ENCODE measurements at regions not wholly inside any gene's neighbourhood (a gene's known extent, or its start where the extent isn't known, plus 50 kb on each side); places are given as distances from the start of the nearest gene placed in this dataset.

GRCh38 chr1:79744746-79745145 lies 738.2 kb upstream of the ADGRL4 start:
- H3K27me3 ChIP-seq (replicated peaks; ENCODE audit: insufficient read depth): no peaks in the 10 kb centered on the region
- DNase-seq (ENCODE audit: low spot score): no peak
- no peaks in the 10 kb centered on the region for H3K4me1 ChIP-seq (ENCODE audit: control insufficient read depth in 1 of 2, low read depth in 2 of 2)
- no peak for TF ChIP-seq CTCF (IDR thresholded peaks at IDR 0.05)
- no peaks in the 10 kb centered on the region for H3K9me3 ChIP-seq
- H3K36me3 ChIP-seq: no peaks in the 10 kb centered on the region
- ATAC-seq (ENCODE audit: insufficient number of reproducible peaks, low FRiP score, low read depth): no peak
- H3K4me3 ChIP-seq: no peak overlapping the region
- H3K27ac ChIP-seq: no peak overlapping the region

- Histone ChIP-seq H3K4me3 (no peak overlapping the region), H3K9me3 (no peaks in the 10 kb centered on the region), H3K27me3 (replicated peaks; ENCODE audit: insufficient read depth) (no peaks in the 10 kb centered on the region), H3K36me3 (no peaks in the 10 kb centered on the region), H3K27ac (no peak overlapping the region), H3K4me1 (ENCODE audit: control insufficient read depth in 1 of 2, low read depth in 2 of 2) (no peaks in the 10 kb centered on the region)
- TF ChIP-seq CTCF (IDR thresholded peaks at IDR 0.05): no peak
- ATAC-seq (ENCODE audit: insufficient number of reproducible peaks, low FRiP score, low read depth): no peak
- no peak for DNase-seq (ENCODE audit: low spot score)
These were observed 735.3 kb upstream of the ADGRL4 start for GRCh38 chr1:79741720-79742421.

- no peaks in the 10 kb centered on the region for H3K9me3 ChIP-seq
- no peak overlapping the region for H3K4me3 ChIP-seq
These were observed 731.6 kb upstream of the ADGRL4 start for GRCh38 chr1:79738101-79738500.

DNA sequence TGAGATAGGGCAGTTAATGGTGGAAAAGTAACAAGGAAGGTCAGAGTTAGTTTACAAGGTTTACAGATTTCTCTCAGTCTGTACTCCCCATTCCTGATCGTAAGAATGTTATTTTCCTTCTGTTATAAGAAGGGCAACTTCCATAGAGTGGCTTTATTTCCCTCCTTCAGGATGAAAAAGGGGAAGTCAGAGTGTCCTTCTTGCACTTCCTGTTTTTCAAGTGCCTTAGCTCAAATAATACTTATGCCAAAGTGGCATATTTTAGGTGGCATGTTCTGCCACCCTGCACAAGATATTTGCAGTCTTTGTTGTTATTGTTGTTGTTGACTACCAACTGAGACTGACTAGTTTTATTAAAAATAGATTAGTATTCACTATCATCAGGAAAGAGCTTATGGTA lies 730.7 kb upstream of the ADGRL4 start:
- no peaks in the 10 kb centered on the region for H3K4me1 ChIP-seq (ENCODE audit: control insufficient read depth in 1 of 2, low read depth in 2 of 2)
- no peak overlapping the region for H3K4me3 ChIP-seq

More at GRCh38 chr1:79738101-79738500, 731.6 kb upstream of the ADGRL4 start:
- H3K36me3 ChIP-seq: no peaks in the 10 kb centered on the region
- TF ChIP-seq CTCF (IDR thresholded peaks at IDR 0.05): no peak
- no peaks in the 10 kb centered on the region for H3K4me1 ChIP-seq (ENCODE audit: control insufficient read depth in 1 of 2, low read depth in 2 of 2)
- ATAC-seq (ENCODE audit: insufficient number of reproducible peaks, low FRiP score, low read depth) (no peak), DNase-seq (ENCODE audit: low spot score) (no peak)
- H3K27me3 ChIP-seq (replicated peaks; ENCODE audit: insufficient read depth): no peaks in the 10 kb centered on the region
- no peak overlapping the region for H3K27ac ChIP-seq

DNA sequence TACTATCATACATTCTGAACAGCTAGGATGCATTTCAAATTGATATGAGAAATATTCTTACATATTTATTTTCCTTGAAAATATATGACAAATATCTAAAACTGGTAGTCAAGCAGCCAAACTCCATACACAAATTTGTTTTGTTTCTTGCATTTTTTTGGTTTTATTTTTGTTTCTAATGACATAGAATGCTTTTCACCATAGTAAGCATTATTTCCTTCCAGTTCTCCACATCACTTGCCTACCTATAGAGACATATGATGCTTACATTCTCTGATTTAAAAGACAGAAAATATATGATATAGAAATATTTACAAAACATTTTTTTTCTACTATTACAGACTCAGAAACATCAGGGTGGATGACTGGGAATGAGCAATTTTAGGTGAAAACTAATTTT lies 726.4 kb upstream of the ADGRL4 start:
- H3K36me3 ChIP-seq: no peaks in the 10 kb centered on the region
- ATAC-seq (ENCODE audit: insufficient number of reproducible peaks, low FRiP score, low read depth) (no peak), DNase-seq (ENCODE audit: low spot score) (no peak)
- H3K4me1 ChIP-seq (ENCODE audit: control insufficient read depth in 1 of 2, low read depth in 2 of 2): no peaks in the 10 kb centered on the region
- H3K9me3 ChIP-seq: no peaks in the 10 kb centered on the region
- TF ChIP-seq CTCF (IDR thresholded peaks at IDR 0.05): no peak
- H3K27me3 ChIP-seq (replicated peaks; ENCODE audit: insufficient read depth): no peaks in the 10 kb centered on the region
- no peak overlapping the region for H3K4me3 ChIP-seq
- H3K27ac ChIP-seq: no peak overlapping the region

More for the DNA sequence above, 730.7 kb upstream of the ADGRL4 start:
- TF ChIP-seq CTCF (IDR thresholded peaks at IDR 0.05): no peak
- Histone ChIP-seq H3K9me3 (no peaks in the 10 kb centered on the region), H3K27ac (no peak overlapping the region), H3K27me3 (replicated peaks; ENCODE audit: insufficient read depth) (no peaks in the 10 kb centered on the region), H3K36me3 (no peaks in the 10 kb centered on the region)
- DNase-seq (ENCODE audit: low spot score) (no peak), ATAC-seq (ENCODE audit: insufficient number of reproducible peaks, low FRiP score, low read depth) (no peak)
